A549 (cell line): ENCODE measurements at regions not wholly inside any gene's neighbourhood (a gene's known extent, or its start where the extent isn't known, plus 50 kb on each side); places are given as distances from the start of the nearest gene placed in this dataset.

Experiments
- ATAC-seq, 2 experiments: fragments of 200-7000 bp in 1 of 2; fragments of >200 bp in 1 of 2; cut with Nextera tagmentation in 1 of 2; cut with Tn5 transposase in 1 of 2; 3 replicates each; pipeline versions ENCODE4 v1.8.0 to v1.9.1; 2018 to 2020; ENCODE audit warnings: mild to moderate bottlenecking in 1 of 2, moderate library complexity in 1 of 2
- CTCF ChIA-PET: fragments of 300-600 bp; sonication (Branson Sonifier 250); formaldehyde crosslinking; extraction: SDS; loops from one replicate; lab custom pipeline; 2021; ENCODE audit warnings: antibody characterized with exemption, inconsistent platforms; lab: Yijun Ruan, JAX
- POLR2A ChIA-PET: fragments of 350-600 bp; formaldehyde crosslinking; extraction: SDS; loops from one replicate; lab custom pipeline; 2021; ENCODE audit warnings: antibody characterized with exemption, inconsistent platforms; lab: Yijun Ruan, JAX
- DNase-seq, 2 experiments: peaks; one replicate each; pipeline versions ENCODE4 v3.0.0 to v3.0.0-alpha.2; 2011 to 2016; ENCODE audit warnings: low read depth in 1 of 2, low spot score in 1 of 2
- FAIRE-seq: peaks from 2 replicates; lab custom pipeline; 2011; peaks lifted over from hg19 to GRCh38; lab: Jason Lieb, UNC
- H3K27ac ChIP-seq, 2 experiments: fragments of >200 bp; sonication (Bioruptor Twin); formaldehyde crosslinking; 3 replicates each; pipeline ENCODE4 v1.5.1; 2016 to 2017
- H3K4me1 ChIP-seq: fragments of >200 bp; sonication (Bioruptor Twin); formaldehyde crosslinking; 3 replicates; pipeline ENCODE4 v1.6.1; 2016
- H3K4me2 ChIP-seq: fragments of >200 bp; sonication (Bioruptor Twin); formaldehyde crosslinking; 3 replicates; pipeline ENCODE4 v1.6.1; 2016
- H3K4me3 ChIP-seq: fragments of >200 bp; sonication (Bioruptor Twin); formaldehyde crosslinking; 3 replicates; pipeline ENCODE4 v1.5.1; 2016
- H3K9me3 ChIP-seq: fragments of >200 bp; sonication (Bioruptor Twin); formaldehyde crosslinking; 3 replicates; pipeline ENCODE4 v1.6.1; 2016
- BHLHE40 ChIP-seq: IDR thresholded peaks from 2 replicates; pipeline ENCODE4 v1.6.1; 2012; ENCODE audit warnings: low read depth, low read length, inconsistent platforms
- CBX2 ChIP-seq: fragments of 200-600 bp; sonication (generic); IDR thresholded peaks from 2 replicates; pipeline ENCODE4 v1.6.1; 2016; ENCODE audit warnings: low read depth, mild to moderate bottlenecking, borderline replicate concordance
- CHD4 ChIP-seq: fragments of 200-600 bp; sonication (generic); IDR thresholded peaks from 2 replicates; pipeline ENCODE4 v1.6.1; 2016; ENCODE audit warnings: antibody characterized with exemption, mild to moderate bottlenecking, borderline replicate concordance
- E2F6 ChIP-seq: IDR thresholded peaks from 2 replicates; pipeline ENCODE4 v1.6.1; 2012; ENCODE audit warnings: low read depth, borderline replicate concordance
- EHF ChIP-seq: fragments of 250-450 bp; sonication (Bioruptor Pico); IDR thresholded peaks from 2 replicates; pipeline ENCODE4 v1.5.0; 2020; ENCODE audit warnings: mild to moderate bottlenecking
- EHMT2 ChIP-seq: fragments of 200-600 bp; sonication (generic); IDR thresholded peaks from 2 replicates; pipeline ENCODE4 v1.6.1; 2016; ENCODE audit warnings: antibody characterized with exemption, low read depth, mild to moderate bottlenecking, moderate library complexity
- FOSB ChIP-seq: fragments of 250-450 bp; sonication (Bioruptor Pico); IDR thresholded peaks from 2 replicates; pipeline ENCODE4 v1.5.0; 2020; ENCODE audit warnings: mild to moderate bottlenecking, moderate library complexity
- FOSL2 ChIP-seq, 2 experiments: fragments of 450-650 bp in 1 of 2; fragments of >200 bp in 1 of 2; sonication (Bioruptor Twin) in 1 of 2; formaldehyde crosslinking; IDR thresholded peaks; 2 replicates each; pipeline versions ENCODE4 v1.5.0 to v1.6.1; 2016 to 2020; ENCODE audit warnings: mild to moderate bottlenecking in 1 of 2, moderate library complexity in 1 of 2
- FOXS1 ChIP-seq: fragments of 250-450 bp; sonication (Bioruptor Pico); IDR thresholded peaks from 2 replicates; pipeline ENCODE4 v1.5.0; 2020; ENCODE audit warnings: mild to moderate bottlenecking, moderate library complexity
- GATA3 ChIP-seq: IDR thresholded peaks from 2 replicates; pipeline ENCODE4 v1.6.1; 2012; ENCODE audit warnings: borderline replicate concordance
- HES2 ChIP-seq: fragments of >200 bp; sonication (Bioruptor Twin); formaldehyde crosslinking; IDR thresholded peaks from 2 replicates; pipeline ENCODE4 v1.6.1; 2016
- HMGXB4 ChIP-seq: fragments of 250-450 bp; sonication (Bioruptor Pico); IDR thresholded peaks from 2 replicates; pipeline ENCODE4 v1.5.0; 2021; ENCODE audit warnings: mild to moderate bottlenecking, moderate library complexity, borderline replicate concordance
- JUN ChIP-seq, 2 experiments: fragments of >200 bp; sonication (Bioruptor Twin); formaldehyde crosslinking; IDR thresholded peaks; 2 replicates in 1 of 2; 3 replicates in 1 of 2; pipeline ENCODE4 v1.6.1; 2016 to 2017
- JUNB ChIP-seq: fragments of >200 bp; sonication (Bioruptor Twin); formaldehyde crosslinking; IDR thresholded peaks from 2 replicates; pipeline ENCODE4 v1.6.1; 2016
- KDM1A ChIP-seq: fragments of 200-600 bp; sonication (generic); IDR thresholded peaks from 2 replicates; pipeline ENCODE4 v1.6.1; 2016; ENCODE audit warnings: low read depth, mild to moderate bottlenecking
- MAZ ChIP-seq: fragments of 150-350 bp; IDR thresholded peaks from 2 replicates; pipeline ENCODE4 v1.6.1; 2014; ENCODE audit warnings: antibody characterized with exemption, low read depth, low read length, borderline replicate concordance
- NR3C1 ChIP-seq: fragments of >200 bp; sonication (Bioruptor Twin); formaldehyde crosslinking; IDR thresholded peaks from 3 replicates; pipeline ENCODE4 v1.6.1; 2017
- POLR2A ChIP-seq: IDR thresholded peaks from 2 replicates; pipeline ENCODE4 v1.6.1; 2012; ENCODE audit warnings: mild to moderate bottlenecking, low read length
- POLR2AphosphoS2 ChIP-seq: conservative IDR thresholded peaks from 2 replicates; pipeline ENCODE4 v1.6.1; 2012; ENCODE audit warnings: low read length, improper control_type of control experiment, inconsistent platforms
- REST ChIP-seq: fragments of 200-600 bp; sonication (generic); IDR thresholded peaks from 2 replicates; pipeline ENCODE4 v1.6.1; 2016; ENCODE audit warnings: antibody characterized with exemption, mild to moderate bottlenecking, moderate library complexity
- SREBF2 ChIP-seq: fragments of 450-650 bp; IDR thresholded peaks from 2 replicates; pipeline ENCODE4 v1.6.1; 2014; ENCODE audit warnings: mild to moderate bottlenecking, moderate library complexity
- ZNF302 ChIP-seq: fragments of 250-450 bp; sonication (Bioruptor Pico); IDR thresholded peaks from 2 replicates; pipeline ENCODE4 v1.9.0; 2021; ENCODE audit warnings: inconsistent platforms, mild to moderate bottlenecking, moderate library complexity
- WGBS: methylation state at CpG from one replicate; pipeline ENCODE4 v1.1.6; 2017; ENCODE audit errors: missing lambda C conversion rate; 5-methylcytosine and 5-hydroxymethylcytosine counted together

- ChIA-PET POLR2A (no interaction called here), CTCF (no interaction called here)
- Histone ChIP-seq H3K4me3 (no peak overlapping the region), H3K27ac (no peak overlapping the region), H3K9me3 (no peaks in the 10 kb centered on the region), H3K4me2 (no peak overlapping the region), H3K4me1 (0 out of 3 replicates have a peak, but pooled peaks cover 3% of the 10 kb centered on the region)
- TF ChIP-seq JUN (IDR thresholded peaks at IDR 0.05), result no peak
- no peak for TF ChIP-seq E2F6
- no peak for TF ChIP-seq EHF
- TF ChIP-seq CBX2, result no peak
- no peak for TF ChIP-seq POLR2A
- no peak for TF ChIP-seq JUNB
- TF ChIP-seq EHMT2, result no peak
- TF ChIP-seq SREBF2, result no peak
- no peak for TF ChIP-seq FOSL2 (IDR thresholded peaks at IDR 0.05)
- no peak for TF ChIP-seq FOSL2 (CRISPR knock-in tag; IDR thresholded peaks at IDR 0.05)
- no peak for TF ChIP-seq REST
- TF ChIP-seq KDM1A, result no peak
- TF ChIP-seq HMGXB4 (CRISPR knock-in tag), result no peak
- no peak for TF ChIP-seq MAZ
- TF ChIP-seq ZNF302 (CRISPR knock-in tag), result no peak
- TF ChIP-seq HES2, result no peak
- TF ChIP-seq GATA3, result no peak
- TF ChIP-seq FOXS1 (CRISPR knock-in tag), result no peak
- TF ChIP-seq NR3C1, result no peak
- no peak for TF ChIP-seq BHLHE40
- no peak for TF ChIP-seq FOSB (CRISPR knock-in tag)
- ATAC-seq (no peak), DNase-seq (no peak), FAIRE-seq (no peak)
- 65% methylated on average over 9 of the region's 10 CpGs for WGBS
These were observed 740.5 kb downstream of the BRD1 start for GRCh38 chr22:49087198-49087597.

- ATAC-seq (no peak; a peak in 1 of 6 replicates), DNase-seq (no peak), FAIRE-seq (no peak)
- H3K4me1 ChIP-seq, result 0 out of 3 replicates have a peak, but pooled peaks cover 3% of the 10 kb centered on the region
- WGBS, result 64% methylated on average over 5 of the region's 12 CpGs
- CTCF ChIA-PET, result no interaction called here
- TF ChIP-seq POLR2AphosphoS2 (no peak), JUN (IDR thresholded peaks at IDR 0.05) (no peak), CHD4 (no peak)
- H3K9me3 ChIP-seq, result no peaks in the 10 kb centered on the region
- POLR2A ChIA-PET, result no interaction called here
- H3K4me3 ChIP-seq, result no peak overlapping the region
- H3K4me2 ChIP-seq, result no peak overlapping the region
- H3K27ac ChIP-seq, result no peak overlapping the region
These were observed 741.0 kb downstream of the BRD1 start for GRCh38 chr22:49086606-49087157.
